CD4-positive, alpha-beta T cell treated with Interleukin-10 for 1 hour (primary cell): ENCODE measurements at regions not wholly inside any gene's neighbourhood (a gene's known extent, or its start where the extent isn't known, plus 50 kb on each side); places are given as distances from the start of the nearest gene placed in this dataset.
"Not testable (repeated sequence)": the region's sequence is repeated elsewhere in the genome, so short reads cannot be mapped to it uniquely, and the experiment has no call there.

Experiments
- DNase-seq: peaks from one replicate; pipeline ENCODE4 v3.0.0-alpha.2; 2020

GRCh38 chr3:197366301-197367044 is 68.1 kb upstream of the DLG1 start:
- DNase-seq: no peak

GRCh38 chr3:197365586-197365985 is 67.2 kb upstream of the DLG1 start:
- DNase-seq: no peak

- DNase-seq: no peak
Observed at GRCh38 chr3:197364410-197365071, 66.1 kb upstream of the DLG1 start.

GRCh38 chr3:197363553-197364409 is 65.4 kb upstream of the DLG1 start:
- DNase-seq: no peak

- DNase-seq: no peak
Observed at GRCh38 chr3:197362081-197362480, 63.7 kb upstream of the DLG1 start.

GRCh38 chr3:197360095-197360494 is 61.7 kb upstream of the DLG1 start:
- DNase-seq: not testable (repeated sequence)

- not testable (repeated sequence) for DNase-seq
Observed at GRCh38 chr3:197359476-197359875, 61.1 kb upstream of the DLG1 start.

GRCh38 chr3:197356741-197357140 is 58.3 kb upstream of the DLG1 start:
- no peak for DNase-seq

GRCh38 chr3:197356275-197356674 is 57.9 kb upstream of the DLG1 start:
- DNase-seq: no peak

GRCh38 chr3:197355713-197356112 is 57.3 kb upstream of the DLG1 start:
- DNase-seq: no peak

- DNase-seq: no peak
Observed at GRCh38 chr3:197354568-197355001, 56.2 kb upstream of the DLG1 start.

GRCh38 chr3:197353867-197354567 is 55.6 kb upstream of the DLG1 start:
- no peak for DNase-seq

- DNase-seq: no peak
Observed at GRCh38 chr3:197353001-197353866, 54.8 kb upstream of the DLG1 start.

- DNase-seq: no peak
Observed at GRCh38 chr3:197352382-197352781, 54.0 kb upstream of the DLG1 start.

GRCh38 chr3:197350446-197350845 is 52.0 kb upstream of the DLG1 start:
- DNase-seq: no peak

- no peak for DNase-seq
Observed at GRCh38 chr3:197349368-197349767, 51.0 kb upstream of the DLG1 start.
